Ecto neural progenitor cell (in vitro differentiated cells): ENCODE measurements at regions not wholly inside any gene's neighbourhood (a gene's known extent, or its start where the extent isn't known, plus 50 kb on each side); places are given as distances from the start of the nearest gene placed in this dataset.
"Not testable (repeated sequence)": the region's sequence is repeated elsewhere in the genome, so short reads cannot be mapped to it uniquely, and the experiment has no call there.

Source experiments
- DNase-seq: peaks from one replicate; pipeline ENCODE4 v3.0.0-alpha.2; 2018; ENCODE audit warnings: low spot score

DNA sequence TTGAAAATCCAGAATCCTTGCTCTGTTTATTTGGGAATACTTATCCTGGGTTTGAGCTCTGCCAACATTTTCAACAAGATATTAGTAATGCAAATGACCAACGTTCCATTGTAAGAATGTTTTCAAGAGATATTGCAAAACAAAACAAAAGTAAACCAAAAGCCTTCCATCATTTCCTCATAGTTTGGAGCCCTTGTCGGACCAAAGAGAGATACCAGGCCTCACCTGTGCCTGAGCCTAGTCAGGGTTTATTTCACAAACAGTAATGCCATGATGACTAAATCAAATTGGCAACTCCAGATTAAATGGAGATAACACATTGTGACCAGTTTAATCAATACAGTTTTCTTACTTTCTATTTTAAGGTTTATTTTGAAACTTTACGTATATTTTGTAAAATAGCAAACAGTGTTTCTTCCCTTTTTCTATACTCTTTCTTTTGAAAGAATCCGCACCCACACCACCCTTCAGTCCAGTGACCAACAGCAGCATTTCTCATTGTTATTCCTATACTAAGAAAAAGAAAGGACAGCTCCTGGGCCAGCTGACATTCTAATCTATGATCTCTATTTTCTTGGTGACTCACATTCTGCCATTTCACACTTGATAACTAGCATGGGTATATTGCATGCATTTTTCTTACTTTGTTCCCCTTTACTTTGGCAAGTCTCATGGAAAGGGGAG is 168.5 kb upstream of the MEOX2 start:
- no peak for DNase-seq

DNA sequence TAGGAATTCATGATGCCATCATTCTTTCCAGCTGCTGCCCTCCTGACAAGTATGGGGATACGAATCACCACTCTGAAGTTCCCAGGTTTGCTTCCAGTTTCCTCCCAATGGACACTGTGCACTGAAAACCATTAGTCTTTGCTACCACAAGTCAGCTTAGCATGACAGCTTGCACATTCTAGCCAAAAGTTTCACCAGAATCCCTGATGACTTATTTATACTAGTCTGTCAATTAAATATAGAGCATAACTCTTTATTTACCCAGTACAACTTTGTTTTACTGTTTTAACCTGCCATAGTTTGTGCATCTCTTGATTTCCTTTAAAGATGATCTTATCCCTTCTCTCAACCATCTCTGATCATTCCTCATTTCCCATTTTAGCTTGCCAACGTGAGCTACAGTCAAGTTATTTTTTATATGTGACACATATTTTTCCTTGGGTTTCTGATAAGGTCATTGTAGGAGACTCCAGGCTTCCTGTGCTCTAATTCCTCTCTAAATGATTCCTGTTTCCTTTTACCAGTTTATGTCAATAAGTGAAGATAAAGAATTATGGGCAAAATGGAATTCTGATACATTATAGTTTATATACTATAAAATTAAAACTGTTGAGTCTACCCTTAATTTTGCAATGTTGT is 167.5 kb upstream of the MEOX2 start:
- no peak for DNase-seq

DNA sequence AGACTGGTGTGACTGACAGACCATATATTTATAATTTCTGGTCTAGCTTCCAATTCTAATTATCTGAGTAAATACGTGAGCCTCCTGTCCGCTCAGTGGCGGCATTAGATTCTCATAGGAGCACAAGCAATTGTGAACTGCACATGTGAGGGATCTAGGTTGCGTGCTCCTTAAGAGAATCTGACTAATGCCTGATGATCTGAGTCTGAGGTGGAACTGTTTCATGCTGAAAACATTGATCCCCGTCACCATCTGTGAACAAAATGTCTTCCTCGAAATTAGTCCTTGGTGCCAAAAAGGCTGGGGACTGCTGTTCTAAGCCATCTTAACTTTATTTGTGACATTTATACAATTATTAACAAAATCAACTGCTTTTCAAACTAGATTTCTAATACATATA is 164.7 kb upstream of the MEOX2 start:
- no peak for DNase-seq

DNA sequence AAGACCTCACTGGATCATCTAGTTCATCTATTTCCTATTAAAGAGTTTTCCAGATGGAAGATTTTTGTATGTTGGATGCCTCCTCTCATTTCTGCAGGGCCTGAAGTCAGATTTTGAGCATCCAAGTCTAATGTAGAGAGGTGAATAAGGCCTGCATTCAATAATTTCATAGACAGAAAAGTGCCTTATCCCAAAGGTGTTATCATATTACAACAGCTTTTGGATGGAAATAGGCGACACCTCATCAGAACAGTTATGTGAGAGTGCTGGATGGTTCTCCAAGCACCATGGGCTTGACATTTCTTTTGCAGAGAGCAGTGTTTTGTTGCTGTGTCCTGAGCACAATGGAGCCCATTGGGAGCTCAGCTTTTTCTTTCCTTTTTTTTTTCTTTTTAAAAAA is 162.4 kb upstream of the MEOX2 start:
- DNase-seq: no peak

DNA sequence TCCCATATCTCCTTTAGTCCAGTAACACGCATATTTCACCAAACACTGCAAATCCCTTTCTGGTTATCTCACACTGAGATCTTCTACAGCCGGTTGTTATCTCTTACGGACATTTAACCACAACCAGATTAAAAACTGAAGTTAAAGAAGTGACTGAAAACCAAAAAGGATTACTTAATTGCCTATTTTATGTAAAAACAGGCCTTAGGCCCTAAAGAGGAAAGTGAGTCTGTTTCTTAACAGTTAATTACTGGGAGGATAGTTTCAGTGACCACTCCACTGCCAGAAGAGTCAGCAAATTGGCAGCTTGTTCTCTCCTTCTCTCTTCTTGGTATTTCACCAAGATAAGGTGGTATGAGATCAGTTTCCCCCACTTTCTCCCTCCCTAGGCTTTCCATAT is 161.9 kb upstream of the MEOX2 start:
- no peak for DNase-seq

DNA sequence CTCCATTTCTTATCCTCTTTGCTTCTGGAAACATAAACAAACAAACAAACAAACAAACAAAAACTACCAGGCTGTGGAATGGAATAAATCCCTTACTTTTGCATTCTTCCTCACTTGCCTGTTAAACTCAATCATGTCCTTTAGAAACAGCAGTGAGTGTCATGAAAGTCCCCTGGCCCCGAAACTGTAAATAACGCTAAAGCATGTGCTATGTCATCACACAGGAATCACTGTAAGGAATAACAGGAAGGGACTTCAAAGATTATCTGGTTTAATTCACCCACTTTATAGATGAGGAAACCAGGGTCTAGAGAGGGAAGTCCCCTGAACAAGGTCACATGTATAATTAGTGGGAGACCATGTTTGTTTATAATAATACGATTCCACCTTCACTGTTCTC is 159.4 kb upstream of the MEOX2 start:
- no peak for DNase-seq

DNA sequence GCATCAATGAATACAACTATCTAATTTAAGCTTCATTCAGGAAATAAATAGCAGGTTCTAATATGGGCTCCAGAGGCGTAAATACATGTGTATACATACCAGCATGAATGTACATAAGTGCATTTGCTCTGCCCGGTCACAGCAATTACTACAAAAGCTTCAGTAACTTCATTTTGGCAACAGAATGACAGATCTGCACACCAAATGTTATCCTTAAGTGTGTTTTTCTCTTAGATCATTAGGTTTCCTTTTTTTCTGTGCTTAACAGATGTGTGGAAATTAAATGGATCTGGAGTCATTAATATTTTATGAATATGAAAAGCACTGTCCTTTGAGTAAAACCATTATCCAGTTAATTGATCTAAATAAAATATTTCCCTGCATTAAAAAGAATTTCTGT is 159.0 kb upstream of the MEOX2 start:
- DNase-seq: no peak

DNA sequence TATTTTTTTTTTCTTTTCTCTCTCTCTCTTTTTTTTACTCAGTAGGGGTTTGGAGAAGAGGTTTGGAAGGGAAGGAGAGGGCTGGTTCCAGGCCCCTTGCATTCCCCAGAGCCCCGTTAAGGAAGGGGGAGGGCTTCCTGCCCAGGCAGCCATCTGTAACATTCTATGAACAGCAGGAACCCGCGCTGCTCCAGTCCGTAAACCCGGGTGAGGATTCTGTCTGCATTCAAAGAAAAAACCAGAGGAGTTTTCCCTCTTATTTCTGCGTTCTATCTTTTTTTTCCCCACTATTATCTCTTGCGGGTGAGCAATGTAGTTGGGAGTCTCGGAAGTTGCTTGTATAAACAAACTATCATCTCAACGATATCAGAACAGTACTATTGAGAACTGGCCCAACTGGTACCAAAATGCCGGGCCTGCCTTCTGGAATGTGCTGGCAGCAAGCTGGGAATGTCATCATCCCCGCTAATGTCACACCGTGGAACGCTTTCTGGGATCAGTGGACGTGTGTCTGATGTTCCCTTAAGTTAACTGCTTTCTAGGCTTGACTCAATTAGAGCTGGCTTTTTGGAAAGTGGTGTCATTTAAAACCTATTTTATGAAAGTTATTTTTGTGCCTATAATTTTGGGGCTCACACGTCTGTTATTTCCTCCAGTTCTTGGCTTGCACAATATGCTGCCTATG is 153.1 kb upstream of the MEOX2 start:
- peak; percentile 64 for DNase-seq

DNA sequence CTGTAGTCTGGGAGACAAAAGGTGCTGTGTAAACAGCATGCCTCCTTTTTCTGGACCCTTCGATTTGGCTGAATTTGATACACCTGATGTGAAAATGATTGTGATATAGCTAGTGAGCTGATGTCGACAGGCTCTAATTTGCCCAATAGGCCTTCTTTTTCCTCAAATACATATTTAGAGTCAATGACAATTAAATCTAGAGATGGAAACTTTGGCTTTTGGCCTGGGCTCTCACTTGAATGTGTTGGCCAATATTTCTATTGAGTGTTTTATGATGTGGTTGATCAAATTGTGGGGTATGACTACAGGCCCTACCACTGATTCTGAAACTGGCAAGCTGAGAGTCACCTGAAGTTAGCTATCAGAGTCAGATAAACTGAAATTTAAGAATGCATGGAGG is 151.8 kb upstream of the MEOX2 start:
- DNase-seq: no peak

DNA sequence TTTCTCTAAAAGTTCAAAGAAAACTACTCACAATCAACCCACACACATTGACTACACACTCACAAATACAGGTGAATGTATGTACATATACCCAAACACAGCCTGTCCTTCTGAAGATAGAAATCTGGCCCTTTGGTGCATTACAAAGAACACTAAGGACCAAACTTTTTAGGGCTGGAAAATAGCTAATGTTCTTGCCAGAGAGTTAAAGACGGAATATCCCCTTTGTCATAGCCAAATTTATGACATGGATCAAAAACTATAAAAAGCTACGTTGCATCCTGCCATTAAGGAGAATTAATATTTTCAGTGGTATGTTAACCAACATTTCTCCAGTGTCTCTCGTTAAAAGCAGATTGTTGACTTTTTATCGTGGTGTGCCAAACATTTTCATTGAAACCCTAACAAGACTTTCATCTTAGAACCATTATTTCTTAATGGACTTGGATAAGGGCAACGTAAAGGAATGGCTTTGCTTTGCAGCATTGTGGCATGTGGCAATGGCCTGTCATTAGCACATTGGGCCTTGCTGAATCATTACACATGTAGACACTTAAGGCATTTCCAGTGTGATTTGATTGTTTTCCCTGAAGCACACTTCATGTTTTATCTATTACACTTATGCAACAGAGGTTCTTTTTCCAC is 150.9 kb upstream of the MEOX2 start:
- DNase-seq: no peak

DNA sequence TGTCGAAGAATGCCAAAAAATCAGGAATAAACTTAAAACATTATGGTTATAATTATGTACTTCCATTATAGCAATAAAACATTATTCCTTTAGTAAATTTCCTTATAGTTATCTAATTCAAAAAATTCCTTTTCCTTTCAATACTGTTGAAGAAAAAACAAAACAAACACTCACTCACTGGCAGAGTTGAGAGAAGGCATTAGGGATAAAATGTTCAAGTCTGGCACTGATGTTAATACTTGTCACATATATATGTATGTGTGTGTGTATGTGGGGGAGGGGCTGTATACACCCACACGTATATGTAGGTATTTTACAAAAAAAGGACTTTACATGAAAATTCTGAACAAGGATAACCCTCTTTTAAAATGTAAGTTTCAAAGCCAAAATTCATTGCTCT is 150.2 kb upstream of the MEOX2 start:
- no peak for DNase-seq

DNA sequence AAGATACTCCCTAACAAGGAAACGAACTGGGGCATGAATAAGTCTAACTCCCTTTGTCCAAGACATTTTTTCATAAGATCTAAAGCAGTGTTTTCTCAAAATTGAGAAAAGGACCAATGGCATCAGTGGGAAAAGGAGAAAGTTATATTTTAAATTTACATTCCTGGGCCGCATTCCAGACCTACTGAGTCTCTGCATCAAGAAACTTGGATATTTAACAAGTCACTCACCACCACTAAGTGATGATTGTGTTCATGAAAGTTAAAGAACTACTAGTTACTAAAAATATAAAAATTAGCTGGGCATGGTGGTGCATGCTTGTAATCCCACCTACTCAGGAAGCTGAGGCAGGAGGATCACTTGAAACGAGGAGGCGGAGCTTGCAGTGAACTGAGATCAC is 149.6 kb upstream of the MEOX2 start:
- DNase-seq: no peak

DNA sequence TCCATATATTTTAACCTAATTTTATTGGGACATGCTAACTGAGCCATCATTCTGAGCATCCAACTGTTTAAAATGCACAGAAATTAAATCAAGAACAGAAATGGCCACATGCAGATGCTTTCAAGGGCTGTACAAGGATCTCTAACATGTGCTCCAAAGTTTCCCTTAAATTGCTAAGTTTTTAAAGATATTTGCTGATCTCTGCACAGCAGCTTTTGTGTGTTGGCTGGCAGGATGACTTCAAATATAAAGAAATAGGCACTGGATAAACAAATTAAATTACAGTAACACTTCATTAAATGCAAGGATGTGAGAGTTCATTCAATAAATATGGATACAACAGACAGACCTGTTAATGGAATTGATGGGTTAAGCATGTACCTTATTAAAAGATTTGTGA is 148.0 kb upstream of the MEOX2 start:
- DNase-seq: no peak

DNA sequence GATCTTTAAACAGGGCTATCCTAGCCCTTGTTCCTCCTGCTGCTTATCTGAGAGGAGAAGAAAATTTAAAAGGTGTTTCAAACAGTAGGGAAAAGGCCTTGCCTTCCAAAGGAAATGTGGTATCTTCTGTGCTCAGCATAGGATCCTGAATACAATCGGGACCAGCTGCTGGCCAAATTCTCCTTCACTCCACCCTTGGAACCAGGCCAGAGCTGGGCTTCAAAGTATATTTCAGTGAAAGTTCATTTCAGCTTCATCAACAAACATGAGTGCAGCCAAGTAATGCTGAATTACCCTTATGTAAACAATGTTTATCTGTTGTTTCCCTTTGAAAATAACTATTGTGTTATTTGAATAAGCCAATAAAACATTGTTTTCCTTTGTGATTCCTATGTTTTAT is 146.5 kb upstream of the MEOX2 start:
- no peak for DNase-seq

DNA sequence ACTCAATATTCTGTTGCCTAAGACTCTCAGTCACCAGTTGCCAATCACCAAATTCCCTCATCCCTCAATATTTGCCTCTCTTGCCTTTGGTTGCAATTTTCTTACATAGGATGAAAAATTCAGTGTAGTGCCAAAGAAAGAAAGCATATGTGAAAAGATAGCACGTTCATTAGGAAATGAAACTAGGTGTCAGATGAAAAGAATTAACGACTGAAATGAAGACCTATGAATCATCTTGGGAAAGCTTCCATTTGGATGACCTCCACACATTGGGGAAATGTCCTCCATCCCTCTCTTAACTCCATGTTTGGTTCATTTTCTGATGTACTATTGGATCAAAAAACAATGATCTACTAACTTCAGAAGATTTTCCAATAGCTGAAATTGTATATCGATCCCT is 145.1 kb upstream of the MEOX2 start:
- no peak for DNase-seq

DNA sequence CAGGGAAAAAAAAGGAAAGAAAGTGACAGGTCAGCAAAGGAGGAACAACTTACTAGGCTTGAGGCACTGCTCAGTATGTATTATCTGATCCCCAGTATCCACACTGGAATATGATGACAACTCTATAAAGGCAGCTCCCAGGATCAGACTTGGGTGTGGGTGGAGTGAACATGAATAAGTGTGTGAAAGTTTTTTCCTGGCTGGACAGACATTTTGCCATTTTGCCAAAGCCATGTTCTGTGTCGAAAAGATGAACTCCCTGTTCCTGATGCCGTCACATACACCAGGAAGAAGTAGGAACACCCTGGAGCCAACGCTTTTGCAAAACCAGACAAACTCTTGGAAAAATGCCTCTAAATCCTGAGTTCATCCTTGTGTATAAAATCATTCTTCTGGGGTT is 143.2 kb upstream of the MEOX2 start:
- no peak for DNase-seq

DNA sequence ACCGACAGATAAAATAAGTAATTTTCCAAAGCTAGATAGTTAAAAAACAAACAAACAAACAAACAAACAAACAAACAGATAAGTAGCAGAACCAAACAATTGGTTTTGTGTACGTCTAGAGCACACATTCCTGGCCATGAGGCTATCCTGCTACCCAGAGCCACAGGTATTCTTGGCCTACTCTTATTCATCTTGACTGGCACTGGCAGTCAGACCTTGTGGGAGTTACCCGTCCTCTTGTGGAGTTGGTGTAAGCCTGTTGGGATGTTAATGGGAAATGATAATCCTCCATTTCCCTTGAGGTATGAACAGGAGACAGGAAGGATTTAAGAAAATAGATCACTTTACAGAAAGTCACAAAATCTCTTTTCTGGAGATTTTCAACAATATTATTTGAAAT is 142.4 kb upstream of the MEOX2 start:
- no peak for DNase-seq

DNA sequence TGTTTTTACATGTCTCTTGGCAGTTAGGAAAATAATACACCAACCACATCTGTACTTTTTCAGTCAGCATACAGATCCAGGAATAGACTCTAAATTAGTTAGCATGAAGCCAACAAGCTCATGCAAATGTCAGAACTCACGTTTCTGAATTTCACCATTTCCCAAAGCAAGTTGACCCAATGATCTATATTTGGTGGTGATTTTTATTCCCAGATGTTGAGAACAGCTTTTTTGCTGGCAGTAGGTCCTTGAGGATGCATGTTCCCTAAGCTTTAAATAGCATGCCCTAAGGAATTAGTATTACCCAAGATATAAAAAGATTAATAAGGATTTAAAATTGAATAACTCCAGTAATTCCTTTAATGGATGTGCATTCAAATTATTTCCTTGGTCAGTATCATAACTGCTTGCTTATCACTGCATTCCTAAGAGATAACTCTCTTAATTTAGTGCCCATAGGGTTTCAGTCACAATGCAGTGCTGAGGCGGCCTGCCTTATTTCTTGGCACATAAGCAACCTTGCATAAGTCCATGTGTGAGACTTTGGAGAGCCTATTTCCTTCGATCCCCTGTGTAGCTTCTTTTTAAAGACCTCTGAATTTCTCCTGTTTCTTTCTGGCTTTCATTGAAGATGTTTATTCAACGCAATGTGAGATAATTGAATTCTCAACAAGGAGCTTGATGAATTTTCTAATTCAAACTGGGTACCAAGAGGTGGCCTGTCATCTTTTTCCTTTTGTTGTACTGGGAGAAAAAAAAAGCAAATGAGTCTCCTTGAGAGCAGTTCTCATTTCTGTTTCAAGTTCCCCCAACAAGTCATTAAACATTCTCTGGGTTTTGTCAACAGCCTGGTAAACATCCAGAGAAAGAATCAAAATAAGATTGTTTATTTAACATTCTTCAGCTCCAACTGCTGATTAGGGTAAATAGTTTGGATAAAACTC is 135.3 kb upstream of the MEOX2 start:
- no peak for DNase-seq

DNA sequence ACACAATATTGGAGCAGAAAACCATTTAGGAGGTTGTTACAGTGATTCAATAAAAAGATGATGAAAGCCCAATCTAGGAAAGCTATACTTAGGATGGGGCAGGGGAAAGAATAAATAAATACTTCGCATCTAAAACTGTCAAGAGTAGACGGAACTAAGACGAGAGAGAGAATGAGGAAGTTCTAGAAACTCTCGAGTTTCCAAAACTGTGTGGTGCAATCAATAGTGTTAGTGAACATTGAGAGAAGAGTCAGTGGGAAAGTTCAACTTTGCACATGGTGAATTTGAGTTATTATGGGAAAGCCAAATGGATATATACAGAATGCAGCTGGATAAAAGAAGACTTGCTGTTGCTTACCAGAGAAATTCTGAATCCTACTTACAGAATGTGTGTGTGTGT is 133.8 kb upstream of the MEOX2 start:
- DNase-seq: no peak

DNA sequence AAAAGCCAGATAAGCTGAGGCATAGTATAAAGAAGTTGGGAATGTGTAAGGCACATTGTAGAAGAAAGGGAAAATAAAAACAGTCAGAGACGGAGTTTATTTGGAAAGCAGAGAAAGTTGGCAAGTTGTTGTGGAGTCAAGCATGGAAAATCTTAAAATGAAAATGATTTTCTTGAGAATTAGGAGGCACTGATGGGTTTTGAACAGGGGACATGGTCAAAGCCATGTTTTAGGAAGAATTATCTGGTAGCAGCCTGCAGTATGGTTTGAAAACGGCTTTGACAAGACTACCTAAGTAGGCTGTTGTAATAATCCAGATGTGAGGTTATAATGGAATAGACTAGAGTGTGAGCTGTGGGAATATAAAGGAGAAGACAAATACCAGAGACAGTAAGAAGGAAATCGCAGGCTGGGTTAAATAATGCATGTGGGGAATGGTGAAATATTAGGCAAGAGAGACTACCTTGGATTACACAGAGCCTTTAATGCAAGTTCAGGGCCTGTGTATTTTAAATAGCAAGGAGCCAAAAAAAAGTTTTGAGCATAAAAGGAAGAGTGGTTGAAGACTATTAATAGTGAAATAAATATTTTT is 130.4 kb upstream of the MEOX2 start:
- DNase-seq: no peak

DNA sequence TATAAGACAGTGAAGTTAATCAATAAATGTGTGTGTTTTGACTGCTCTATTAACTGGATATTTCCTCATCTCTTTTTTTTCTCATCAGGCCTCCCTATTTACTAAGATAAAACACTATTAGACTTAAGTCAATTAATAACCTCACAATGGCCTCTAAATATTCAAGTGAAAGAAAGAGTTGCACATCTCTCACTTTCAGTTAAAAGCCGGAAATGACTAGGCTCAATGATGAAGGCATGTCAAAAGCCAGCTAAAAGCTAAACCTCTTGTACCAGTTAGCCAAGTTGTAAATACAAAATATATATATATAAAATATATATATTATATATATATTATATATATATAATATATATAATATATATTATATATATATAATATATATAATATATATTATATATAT is 127.0 kb upstream of the MEOX2 start:
- no peak for DNase-seq

DNA sequence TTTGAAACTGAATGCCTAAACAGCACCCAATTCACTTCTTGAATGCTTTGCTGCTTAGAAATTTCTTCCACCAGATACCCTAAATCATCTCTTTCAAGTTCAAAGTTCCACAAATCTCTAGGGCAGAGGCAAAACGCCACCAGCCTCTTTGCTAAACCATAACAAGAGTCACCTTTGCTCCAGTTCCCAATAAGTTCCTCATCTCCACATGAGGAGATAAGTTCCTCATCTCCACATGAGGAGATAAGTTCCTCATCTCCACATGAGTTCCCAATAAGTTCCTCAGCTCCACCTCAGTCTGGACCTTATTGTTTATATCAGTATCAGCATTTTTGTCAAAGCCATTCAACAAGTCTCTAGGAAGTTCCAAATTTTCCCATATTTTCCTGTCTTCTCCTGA is 123.9 kb upstream of the MEOX2 start:
- not testable (repeated sequence) for DNase-seq
